C4-2B (cell line): ENCODE measurements at regions not wholly inside any gene's neighbourhood (a gene's known extent, or its start where the extent isn't known, plus 50 kb on each side); places are given as distances from the start of the nearest gene placed in this dataset.
A peak's percentile ranks its signal among the peaks of the same experiment; 100 is the strongest.

Source experiments
- H3K27ac ChIP-seq: fragments of 450-650 bp; 2 replicates; pipeline ENCODE4 v1.5.1; 2017
- ZFX ChIP-seq: fragments of 450-650 bp; IDR thresholded peaks from 2 replicates; pipeline ENCODE4 v1.6.1; 2017
- TF ChIP-seq, protein P1 (sequence below): fragments of 450-650 bp; conservative IDR thresholded peaks from 2 replicates; pipeline ENCODE4 v1.5.1; 2017; ENCODE audit warnings: mild to moderate bottlenecking

DNA sequence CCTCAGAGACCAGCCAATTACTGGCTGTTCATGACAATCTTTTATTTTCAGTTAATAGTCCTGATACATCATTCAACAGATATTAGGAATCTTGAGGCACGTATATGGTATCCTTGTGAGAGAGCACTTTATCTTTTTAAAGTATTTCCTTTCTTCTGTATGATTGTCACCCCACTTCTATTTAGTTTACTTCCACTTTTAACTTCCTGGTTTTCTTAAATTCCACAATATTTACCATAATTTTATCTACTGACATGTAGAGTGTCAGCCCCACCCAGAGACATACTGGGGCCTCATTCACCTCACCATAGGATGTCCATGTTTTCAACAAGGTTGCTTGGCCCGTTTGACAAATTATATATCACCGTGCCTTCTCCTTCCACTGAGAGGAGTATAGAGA is 182.9 kb upstream of the ID2 start:
- H3K27ac ChIP-seq: no peak overlapping the region

DNA sequence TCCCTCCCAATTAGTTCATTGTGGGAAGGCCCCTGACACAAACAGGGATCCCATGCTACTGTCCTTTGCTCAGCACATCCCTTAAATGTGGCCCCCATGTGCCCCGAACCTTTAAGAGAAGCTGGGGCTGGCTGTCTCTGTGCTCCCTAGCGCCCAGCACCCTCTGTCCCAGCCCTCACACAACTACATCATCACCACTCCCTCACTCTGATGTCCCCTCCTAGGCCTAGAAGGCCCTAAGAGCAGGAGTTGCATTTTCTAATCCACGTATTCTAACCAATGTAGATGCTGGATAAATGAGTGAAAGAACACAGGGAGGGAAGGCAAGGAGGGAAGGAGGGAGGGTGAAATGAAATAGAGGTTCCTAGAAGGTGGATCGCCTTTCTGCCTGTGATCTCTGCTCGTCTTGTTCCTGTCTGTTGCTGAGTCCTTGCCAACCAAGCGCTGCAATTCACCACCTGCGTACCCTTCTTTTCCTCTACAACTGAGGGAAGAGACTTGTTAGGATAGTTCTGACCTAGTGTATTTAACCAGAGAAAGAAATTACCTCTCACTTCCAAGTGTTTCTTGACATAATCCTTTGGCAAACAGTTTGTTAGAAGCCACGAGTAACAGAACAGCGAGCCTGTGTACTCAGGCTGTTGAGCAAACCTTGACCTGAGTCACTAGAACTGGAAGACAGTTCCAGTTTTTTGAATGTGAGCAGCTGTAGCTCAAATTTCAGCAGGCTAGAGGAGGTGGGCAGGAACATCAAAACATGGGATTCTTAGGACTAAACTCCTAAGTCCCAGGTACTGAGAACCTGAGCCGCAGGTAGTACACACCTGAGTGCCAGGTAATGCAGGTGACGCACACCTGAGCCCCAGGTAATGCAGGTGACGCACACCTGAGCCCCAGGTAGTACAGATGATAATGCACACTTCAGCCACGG is 181.5 kb upstream of the ID2 start:
- TF ChIP-seq, protein P1, sequence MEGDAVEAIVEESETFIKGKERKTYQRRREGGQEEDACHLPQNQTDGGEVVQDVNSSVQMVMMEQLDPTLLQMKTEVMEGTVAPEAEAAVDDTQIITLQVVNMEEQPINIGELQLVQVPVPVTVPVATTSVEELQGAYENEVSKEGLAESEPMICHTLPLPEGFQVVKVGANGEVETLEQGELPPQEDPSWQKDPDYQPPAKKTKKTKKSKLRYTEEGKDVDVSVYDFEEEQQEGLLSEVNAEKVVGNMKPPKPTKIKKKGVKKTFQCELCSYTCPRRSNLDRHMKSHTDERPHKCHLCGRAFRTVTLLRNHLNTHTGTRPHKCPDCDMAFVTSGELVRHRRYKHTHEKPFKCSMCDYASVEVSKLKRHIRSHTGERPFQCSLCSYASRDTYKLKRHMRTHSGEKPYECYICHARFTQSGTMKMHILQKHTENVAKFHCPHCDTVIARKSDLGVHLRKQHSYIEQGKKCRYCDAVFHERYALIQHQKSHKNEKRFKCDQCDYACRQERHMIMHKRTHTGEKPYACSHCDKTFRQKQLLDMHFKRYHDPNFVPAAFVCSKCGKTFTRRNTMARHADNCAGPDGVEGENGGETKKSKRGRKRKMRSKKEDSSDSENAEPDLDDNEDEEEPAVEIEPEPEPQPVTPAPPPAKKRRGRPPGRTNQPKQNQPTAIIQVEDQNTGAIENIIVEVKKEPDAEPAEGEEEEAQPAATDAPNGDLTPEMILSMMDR: no peak
- TF ChIP-seq ZFX: no peak
- H3K27ac ChIP-seq: peak overlapping the region; percentile 71

More for the DNA sequence above, 182.9 kb upstream of the ID2 start:
- TF ChIP-seq, protein P1: no peak
- no peak for TF ChIP-seq ZFX

DNA sequence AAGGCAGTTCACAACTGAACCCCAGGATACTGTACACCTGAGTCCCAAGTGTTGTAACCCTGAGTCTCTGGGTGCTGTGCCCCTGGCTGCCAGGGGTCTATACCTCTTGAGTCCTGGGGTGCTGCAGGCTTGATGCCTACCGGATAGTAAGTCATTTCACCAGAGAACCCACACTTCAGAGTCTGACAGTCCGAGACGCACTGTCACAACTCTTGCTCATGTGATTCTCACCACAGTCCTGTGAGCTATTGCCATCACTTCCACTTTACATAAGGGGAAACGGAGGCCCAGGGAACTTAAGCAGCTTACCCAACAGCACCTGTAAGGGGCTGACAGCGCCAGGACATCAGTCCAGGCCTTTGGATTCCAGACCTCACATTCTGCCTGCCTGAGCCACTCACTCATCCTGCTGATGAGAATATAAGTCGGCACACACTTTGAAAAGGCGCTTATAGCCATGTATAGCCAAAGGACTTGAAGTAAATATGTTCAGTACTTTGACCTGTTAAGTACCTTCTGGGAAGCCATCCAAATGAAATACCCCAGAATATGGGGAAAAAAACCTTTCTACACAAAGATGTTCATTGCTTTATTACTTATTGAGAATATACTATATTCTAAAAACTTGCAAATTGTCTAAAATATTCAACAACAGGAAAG is 180.7 kb upstream of the ID2 start:
- TF ChIP-seq, protein P1: no peak
- no peak for TF ChIP-seq ZFX

DNA sequence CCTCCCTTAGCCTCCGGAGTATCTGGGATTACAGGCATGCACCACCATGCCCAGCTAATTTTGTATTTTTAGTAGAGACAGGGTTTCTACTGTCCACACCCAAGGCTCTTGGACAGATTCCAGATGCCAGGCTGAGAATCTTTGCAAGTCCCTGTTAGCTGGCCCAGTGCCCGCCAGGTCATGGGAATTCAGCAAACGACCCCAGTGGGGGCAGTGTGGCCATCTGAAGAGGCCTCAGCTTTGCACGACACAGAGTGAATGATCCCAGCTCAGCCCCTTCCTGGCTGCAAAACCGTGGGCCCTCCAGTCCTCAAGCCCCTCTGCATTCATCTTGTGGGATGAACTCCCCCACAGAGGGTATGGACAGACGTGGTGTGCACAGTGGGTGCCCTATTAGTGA is 179.5 kb upstream of the ID2 start:
- TF ChIP-seq ZFX: no peak
- TF ChIP-seq, protein P1: no peak
- H3K27ac ChIP-seq: no peak overlapping the region

More for the DNA sequence above, 180.7 kb upstream of the ID2 start:
- peak overlapping the region; percentile 71 for H3K27ac ChIP-seq

DNA sequence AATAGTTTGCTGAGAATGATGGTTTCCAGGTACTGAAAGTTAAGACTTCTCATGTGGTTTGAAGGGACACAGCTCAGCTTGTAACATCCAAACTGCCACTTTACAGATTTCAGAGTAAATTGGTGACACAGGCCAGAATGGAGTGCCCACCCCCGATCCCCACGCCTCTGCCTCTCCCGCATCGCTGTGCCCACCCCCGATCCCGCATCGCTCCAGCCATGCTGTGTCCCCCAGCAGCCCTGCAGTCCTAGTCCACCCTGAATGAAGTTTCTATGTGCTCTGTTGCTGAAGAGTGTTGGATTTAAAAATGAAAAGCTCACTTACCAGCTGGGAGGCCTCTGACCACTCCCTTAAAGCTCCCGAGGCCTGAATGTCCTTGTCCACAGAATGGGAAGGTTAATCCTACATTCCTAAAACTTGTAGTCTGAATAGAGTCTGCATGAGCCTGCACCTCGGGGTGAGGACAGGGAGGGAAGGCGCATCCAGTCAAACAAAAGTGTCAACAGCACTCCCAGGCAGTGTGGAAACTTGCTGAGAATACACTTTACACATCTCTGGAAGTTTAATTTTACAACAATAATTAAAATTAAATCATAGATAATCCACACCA is 176.4 kb upstream of the ID2 start:
- no peak overlapping the region for H3K27ac ChIP-seq
- TF ChIP-seq, protein P1: no peak
- TF ChIP-seq ZFX: no peak

DNA sequence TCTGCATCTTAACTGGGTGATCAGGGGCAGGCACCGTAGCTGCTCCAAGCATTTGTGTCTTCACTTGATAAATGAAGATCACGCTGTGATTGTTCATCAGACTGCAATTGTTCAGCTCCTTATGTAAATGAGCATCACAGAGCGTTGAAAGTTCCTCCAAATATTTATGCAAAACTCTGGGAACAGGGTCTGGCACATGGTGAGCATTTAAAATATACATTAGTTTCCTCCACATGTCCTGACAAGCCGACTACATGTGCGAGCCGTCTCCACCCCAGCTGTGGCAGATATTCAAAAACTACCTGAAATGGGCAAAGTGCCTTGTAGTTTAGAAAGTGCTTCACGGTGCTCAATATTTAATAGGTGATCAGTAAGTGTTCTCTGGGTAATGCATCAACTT is 175.1 kb upstream of the ID2 start:
- TF ChIP-seq ZFX: no peak
- TF ChIP-seq, protein P1: no peak
- H3K27ac ChIP-seq: no peak overlapping the region

DNA sequence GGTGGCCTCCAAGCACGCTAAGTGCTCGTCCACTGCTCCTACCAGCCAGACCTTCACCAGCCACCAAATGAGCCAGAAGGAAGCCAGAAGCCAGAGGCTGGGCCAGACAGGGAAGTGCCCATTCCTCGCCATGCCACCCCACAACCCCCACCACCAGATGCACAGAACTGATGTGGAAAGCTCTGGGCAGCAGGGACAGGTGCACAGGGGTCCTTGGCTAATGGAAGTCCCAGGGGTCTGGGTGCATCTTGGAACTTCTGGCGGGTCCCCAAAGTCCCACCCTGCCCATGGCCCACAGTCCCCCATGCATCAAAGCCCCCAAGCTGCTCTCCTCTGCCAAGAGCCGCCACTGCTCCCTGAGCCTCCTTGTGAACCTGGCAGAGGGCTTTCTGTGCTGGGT is 173.1 kb upstream of the ID2 start:
- H3K27ac ChIP-seq: no peak overlapping the region
- TF ChIP-seq ZFX: no peak
- TF ChIP-seq, protein P1: no peak
